Activated naive CD8-positive, alpha-beta T cell treated with anti-CD3 and anti-CD28 coated beads, Interleukin-2, amount 10 ng/mL, durations not matched to agents 7 days and 5 days (primary cell): ENCODE measurements at regions not wholly inside any gene's neighbourhood (a gene's known extent, or its start where the extent isn't known, plus 50 kb on each side); places are given as distances from the start of the nearest gene placed in this dataset.
"Not testable (repeated sequence)": the region's sequence is repeated elsewhere in the genome, so short reads cannot be mapped to it uniquely, and the experiment has no call there.

Experiments
- ATAC-seq: fragments of 150-1000 bp; cut with Tn5 transposase; one replicate; pipeline ENCODE4 v1.10.0; 2021; ENCODE audit warnings: low read depth, moderate library complexity
- POLR2A ChIA-PET: fragments of 350-600 bp; sonication (Branson Sonifier 250); formaldehyde crosslinking; loops from one replicate; lab custom pipeline; 2021; ENCODE audit warnings: antibody characterized with exemption; lab: Charles Lee
- DNase-seq: peaks from one replicate; pipeline ENCODE4 v3.0.0; 2021
- H3K27ac Mint-ChIP-seq: one replicate; pipeline ENCODE4 v1.8.0; 2022; ENCODE audit warnings: mild to moderate bottlenecking, mixed read lengths
- H3K27me3 Mint-ChIP-seq: one replicate; pipeline ENCODE4 v1.8.0; 2022; ENCODE audit warnings: mild to moderate bottlenecking, moderate library complexity, mixed read lengths
- H3K36me3 Mint-ChIP-seq: one replicate; pipeline ENCODE4 v1.8.0; 2021; ENCODE audit warnings: mild to moderate bottlenecking, mixed read lengths
- H3K4me1 Mint-ChIP-seq: one replicate; pipeline ENCODE4 v1.8.0; 2021; ENCODE audit warnings: mixed read lengths
- H3K4me3 Mint-ChIP-seq: one replicate; pipeline ENCODE4 v1.8.0; 2022; ENCODE audit warnings: mild to moderate bottlenecking, moderate library complexity, mixed read lengths
- H3K9me3 Mint-ChIP-seq: one replicate; pipeline ENCODE4 v1.8.0; 2021; ENCODE audit warnings: mixed read lengths

DNA sequence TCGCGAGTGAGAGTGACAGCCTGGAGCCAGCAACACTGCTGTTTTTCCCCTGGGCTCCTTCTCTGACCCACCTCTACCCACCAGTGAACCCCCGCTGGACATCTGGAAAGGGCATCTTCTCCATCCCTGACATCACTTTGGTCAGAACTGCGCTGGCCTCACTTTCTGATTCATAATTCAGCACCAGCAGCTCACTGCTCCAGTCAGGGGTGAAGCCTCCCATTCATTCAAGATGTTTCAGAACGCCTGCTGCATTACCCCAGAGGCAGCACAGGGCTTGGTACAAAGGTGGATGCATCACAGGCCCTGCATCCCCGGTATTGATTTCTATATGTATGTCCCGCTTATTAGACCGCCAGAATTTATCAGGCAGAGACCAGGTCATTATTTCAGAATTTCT is 182.8 kb upstream of the TSHZ3 start:
- Mint-ChIP-seq H3K4me3 (no peak overlapping the region), H3K9me3 (peaks cover 2% of the 10 kb centered on the region), H3K27me3 (no peaks in the 10 kb centered on the region), H3K36me3 (no peaks in the 10 kb centered on the region), H3K4me1 (no peaks in the 10 kb centered on the region), H3K27ac (no peak overlapping the region)
- DNase-seq (no peak), ATAC-seq (no peak)
- POLR2A ChIA-PET: no interaction called here

DNA sequence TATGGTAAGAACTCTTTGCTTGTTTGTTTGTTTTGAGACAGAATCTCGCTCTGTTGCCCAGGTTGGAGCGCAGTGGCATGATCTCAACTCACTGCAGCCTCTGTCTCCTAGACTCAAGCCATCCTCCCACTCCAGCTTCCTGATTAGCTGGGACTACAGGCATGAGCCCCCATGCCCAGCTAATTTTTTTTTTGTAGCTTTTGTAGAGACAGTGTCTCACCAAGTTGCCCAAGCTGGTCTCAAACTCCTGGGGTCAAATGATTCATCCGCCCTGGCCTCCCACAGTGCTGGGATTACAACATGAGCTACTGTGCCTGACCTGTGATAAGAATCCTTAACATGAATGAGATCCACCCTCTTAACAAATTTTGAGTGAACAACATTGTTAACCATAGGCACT is 183.9 kb upstream of the TSHZ3 start:
- H3K9me3 Mint-ChIP-seq: peaks cover 3% of the 10 kb centered on the region
- POLR2A ChIA-PET: no interaction called here
- H3K27ac Mint-ChIP-seq: no peak overlapping the region
- H3K4me1 Mint-ChIP-seq: no peaks in the 10 kb centered on the region
- DNase-seq: no peak
- no peaks in the 10 kb centered on the region for H3K27me3 Mint-ChIP-seq
- no peaks in the 10 kb centered on the region for H3K36me3 Mint-ChIP-seq
- ATAC-seq: no peak
- H3K4me3 Mint-ChIP-seq: no peak overlapping the region

DNA sequence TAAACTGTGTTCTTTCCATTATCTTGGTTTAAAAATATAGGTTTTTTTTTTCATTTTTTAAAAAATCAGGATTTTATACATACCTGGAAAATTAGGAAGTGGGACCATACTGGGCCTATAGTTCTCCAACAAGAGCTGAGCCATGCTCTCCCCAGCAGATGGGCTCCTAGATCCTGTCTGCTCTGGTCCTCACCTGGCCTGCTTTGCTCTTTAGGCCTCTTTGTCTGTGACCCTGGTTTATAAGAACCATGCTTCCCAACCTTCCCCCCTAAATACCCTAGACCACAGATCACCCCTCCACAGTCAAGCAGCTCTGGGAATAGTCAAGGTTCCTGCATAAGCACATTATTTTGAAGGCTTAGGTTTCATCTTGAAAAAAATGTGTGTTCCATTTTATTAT is 185.0 kb upstream of the TSHZ3 start:
- Mint-ChIP-seq H3K27ac (no peak overlapping the region), H3K9me3 (peaks cover 3% of the 10 kb centered on the region), H3K36me3 (no peaks in the 10 kb centered on the region), H3K4me3 (no peak overlapping the region), H3K4me1 (no peaks in the 10 kb centered on the region), H3K27me3 (no peaks in the 10 kb centered on the region)
- no peak for ATAC-seq
- DNase-seq: no peak
- POLR2A ChIA-PET: no interaction called here

DNA sequence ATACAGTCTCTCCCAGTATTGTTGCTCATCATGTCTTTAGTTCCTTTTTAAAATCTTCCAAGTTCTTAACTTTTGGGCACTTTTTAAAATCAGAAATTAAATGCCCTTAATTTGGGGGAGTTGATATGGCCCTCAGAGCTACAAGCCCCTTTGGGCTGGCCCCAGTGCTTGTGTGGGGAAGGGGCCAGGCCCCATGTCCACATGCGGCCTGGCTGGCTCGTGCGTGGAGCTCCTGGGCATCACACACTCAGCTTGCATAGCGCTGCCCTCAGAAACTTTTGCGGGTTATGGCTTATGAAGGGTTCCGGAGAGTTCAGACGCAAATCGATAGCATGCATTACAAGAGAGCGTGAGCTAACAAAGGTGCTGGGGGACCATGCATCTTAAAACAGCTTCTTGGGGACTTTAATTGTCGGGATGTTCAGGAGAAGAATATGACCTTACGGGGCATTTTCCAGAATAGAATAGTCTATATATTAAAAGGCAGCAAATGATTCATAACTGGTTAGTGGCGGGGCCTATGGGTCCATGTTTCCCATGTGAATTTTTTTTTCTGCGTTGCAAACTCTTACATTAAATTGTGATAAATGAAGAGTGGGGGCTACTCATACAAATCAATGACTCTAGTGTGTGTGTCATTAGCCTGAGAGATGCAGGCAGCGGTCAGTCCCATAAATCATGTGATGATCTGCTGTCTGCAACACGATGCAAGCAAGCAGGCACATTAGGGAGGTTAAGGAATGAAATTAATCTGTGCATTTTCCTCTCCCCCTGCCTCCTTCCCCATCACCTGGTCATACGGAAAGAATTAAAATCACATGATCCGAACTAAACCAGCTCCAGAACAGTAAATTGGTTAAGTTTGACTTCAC is 185.8 kb upstream of the TSHZ3 start:
- Mint-ChIP-seq H3K27me3 (no peaks in the 10 kb centered on the region), H3K4me3 (no peak overlapping the region), H3K36me3 (no peaks in the 10 kb centered on the region), H3K4me1 (no peaks in the 10 kb centered on the region), H3K27ac (no peak overlapping the region), H3K9me3 (peaks cover 3% of the 10 kb centered on the region)
- POLR2A ChIA-PET: no interaction called here
- no peak for ATAC-seq
- DNase-seq: no peak

DNA sequence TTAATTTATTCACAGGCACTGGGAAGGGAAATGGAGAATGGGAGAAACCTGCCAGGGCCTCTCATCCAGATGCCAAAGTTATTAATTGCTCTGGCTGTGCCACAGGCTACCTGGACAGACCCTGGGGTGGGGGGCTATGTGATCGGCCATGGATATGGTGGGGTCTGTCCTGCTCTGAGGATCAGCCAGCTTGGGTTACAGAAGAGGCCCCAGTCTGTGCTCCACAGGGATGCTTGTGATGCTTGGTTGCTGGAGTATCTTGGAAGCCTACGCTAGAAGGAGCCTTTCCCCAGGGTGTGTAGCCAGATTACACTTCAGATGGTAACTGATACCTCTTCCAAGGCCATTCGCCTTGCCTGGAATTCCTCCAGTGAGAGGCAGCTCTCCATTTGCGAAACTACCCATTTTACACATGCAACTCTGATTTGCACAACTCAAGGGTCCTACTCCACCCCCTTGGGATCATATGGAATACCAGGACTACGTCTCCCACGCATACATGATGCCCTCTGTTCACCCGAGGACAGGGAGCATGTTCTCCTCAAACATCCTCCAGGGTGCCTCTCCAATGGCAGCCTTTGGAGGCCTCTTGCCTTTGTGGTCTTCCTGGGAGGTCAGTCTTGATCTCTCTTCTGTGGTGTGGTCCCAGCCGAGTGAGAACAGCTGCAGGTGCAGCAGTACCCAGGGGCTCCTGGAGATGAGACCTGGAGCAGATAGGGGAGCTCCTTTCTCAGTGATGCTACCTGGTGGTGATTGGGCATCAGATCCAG is 186.6 kb upstream of the TSHZ3 start:
- Mint-ChIP-seq H3K4me1 (no peaks in the 10 kb centered on the region), H3K9me3 (peaks cover 3% of the 10 kb centered on the region), H3K27ac (no peak overlapping the region), H3K4me3 (no peak overlapping the region), H3K36me3 (no peaks in the 10 kb centered on the region), H3K27me3 (no peaks in the 10 kb centered on the region)
- ATAC-seq (no peak), DNase-seq (no peak)
- POLR2A ChIA-PET: no interaction called here

DNA sequence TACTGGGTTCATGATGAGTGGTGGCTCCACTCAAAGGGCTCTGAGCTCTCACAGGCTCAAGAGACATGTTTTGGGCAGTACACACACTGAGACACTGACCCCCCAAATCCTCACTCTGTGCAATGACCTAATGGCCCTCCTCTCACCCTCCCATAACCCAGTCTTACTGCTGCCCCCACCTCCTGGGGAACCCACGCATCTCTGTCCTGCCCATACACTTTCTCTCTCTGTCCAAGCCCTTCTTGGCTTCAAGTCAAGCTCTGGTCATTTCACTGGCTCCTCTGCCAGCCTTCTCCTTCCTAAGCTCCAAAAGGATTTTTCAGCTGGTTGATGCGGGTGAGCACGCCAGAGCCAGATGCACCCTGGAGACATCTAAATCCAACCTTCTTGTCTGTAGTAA is 187.9 kb upstream of the TSHZ3 start:
- POLR2A ChIA-PET: no interaction called here
- DNase-seq: no peak
- ATAC-seq: no peak
- H3K9me3 Mint-ChIP-seq: peaks cover 3% of the 10 kb centered on the region
- no peak overlapping the region for H3K27ac Mint-ChIP-seq
- H3K4me3 Mint-ChIP-seq: no peak overlapping the region
- H3K27me3 Mint-ChIP-seq: no peaks in the 10 kb centered on the region
- H3K4me1 Mint-ChIP-seq: no peaks in the 10 kb centered on the region
- H3K36me3 Mint-ChIP-seq: no peaks in the 10 kb centered on the region

DNA sequence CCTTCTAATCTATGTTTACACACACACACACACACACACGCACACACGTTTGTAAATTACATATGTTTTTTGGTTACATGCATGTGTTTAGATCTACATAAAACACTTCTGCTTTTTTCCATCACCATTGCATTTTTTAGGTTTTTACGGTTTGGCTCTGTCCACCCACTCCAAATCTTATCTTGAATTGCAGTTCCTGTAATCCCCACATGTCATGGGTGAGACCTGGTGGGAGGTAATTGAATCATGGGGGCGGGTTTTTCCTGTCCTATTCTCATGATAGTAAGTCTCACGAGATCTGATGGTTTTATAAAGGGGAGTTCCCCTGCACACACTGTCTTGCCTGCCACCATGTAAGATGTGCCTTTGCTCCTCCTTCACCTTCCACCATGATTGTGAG is 188.7 kb upstream of the TSHZ3 start:
- DNase-seq, H3K27ac Mint-ChIP-seq, H3K4me3 Mint-ChIP-seq, H3K4me1 Mint-ChIP-seq, ATAC-seq, H3K36me3 Mint-ChIP-seq, H3K27me3 Mint-ChIP-seq, H3K9me3 Mint-ChIP-seq, POLR2A ChIA-PET: not testable (repeated sequence)

DNA sequence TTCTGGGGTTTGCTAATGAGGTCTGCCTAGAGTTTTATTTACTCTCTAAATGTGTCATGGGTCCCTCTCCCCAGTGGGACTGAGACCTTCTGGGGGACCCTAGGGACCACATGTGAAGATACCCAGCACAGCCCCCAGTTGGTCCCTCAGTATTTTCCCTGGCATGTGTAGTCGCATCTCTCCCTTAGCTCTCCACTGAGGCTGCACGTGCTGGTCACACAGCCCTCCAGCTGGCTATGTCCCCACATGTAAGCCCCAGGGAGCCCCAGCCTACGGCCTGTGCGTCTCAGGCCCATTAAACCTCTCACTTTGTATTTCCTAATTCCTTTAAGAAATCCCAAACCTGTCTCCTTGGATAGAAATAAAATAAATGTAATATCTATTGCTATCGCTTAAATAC is 189.6 kb upstream of the TSHZ3 start:
- Mint-ChIP-seq H3K9me3 (peaks cover 3% of the 10 kb centered on the region), H3K27me3 (no peaks in the 10 kb centered on the region), H3K4me1 (no peaks in the 10 kb centered on the region), H3K4me3 (no peak overlapping the region), H3K36me3 (no peaks in the 10 kb centered on the region), H3K27ac (no peak overlapping the region)
- POLR2A ChIA-PET: interaction anchor here (0.5 kb wide), 1 partner anchor 1414 kb away, joined by 4 read pairs; no protein-coding TSS in a partner anchor
- ATAC-seq (no peak), DNase-seq (no peak)

DNA sequence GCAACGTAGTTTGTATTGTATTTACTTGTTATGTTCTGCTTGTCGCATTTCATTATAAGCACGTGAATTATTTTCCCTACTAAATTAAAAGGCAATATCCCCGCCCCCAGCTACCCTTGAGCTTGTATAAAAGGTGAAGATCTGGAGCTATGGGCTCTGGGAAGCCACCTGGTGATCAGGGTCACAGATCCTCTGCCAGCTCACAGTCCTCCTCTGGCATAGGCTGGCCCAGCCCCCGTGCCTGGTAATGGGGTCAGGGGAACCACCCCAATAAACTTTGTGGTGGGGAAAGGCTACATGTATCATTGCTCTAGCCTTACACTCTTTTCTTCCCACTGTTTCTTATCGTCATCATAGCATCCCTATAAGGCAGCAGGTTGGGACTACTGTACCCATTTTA is 190.2 kb upstream of the TSHZ3 start:
- H3K9me3 Mint-ChIP-seq: peaks cover 3% of the 10 kb centered on the region
- POLR2A ChIA-PET: interaction anchor here (0.5 kb wide), 1 partner anchor 1414 kb away, joined by 4 read pairs; no protein-coding TSS in a partner anchor

DNA sequence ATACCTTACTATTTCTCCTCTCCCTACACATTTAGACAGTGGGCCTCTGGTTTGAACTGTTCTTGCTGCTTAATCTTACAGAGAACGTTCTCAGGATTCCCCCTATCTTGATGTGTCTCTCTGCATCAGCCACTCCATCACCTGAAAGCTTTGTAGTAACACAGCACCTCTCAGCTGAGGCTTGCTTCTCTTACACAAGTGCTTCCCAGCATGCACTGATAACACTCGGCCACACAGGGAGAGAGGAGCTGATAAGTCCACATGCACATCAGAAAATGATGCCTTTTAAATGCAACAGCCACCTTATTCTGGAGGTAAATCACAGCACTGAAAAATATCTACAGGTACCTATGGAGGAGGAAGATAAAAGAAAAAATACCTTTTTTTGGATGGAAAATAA is 192.2 kb upstream of the TSHZ3 start:
- Mint-ChIP-seq H3K27ac (no peak overlapping the region), H3K4me3 (no peak overlapping the region), H3K9me3 (peaks cover 3% of the 10 kb centered on the region), H3K4me1 (no peaks in the 10 kb centered on the region), H3K27me3 (no peaks in the 10 kb centered on the region), H3K36me3 (no peaks in the 10 kb centered on the region)
- POLR2A ChIA-PET: no interaction called here
- DNase-seq (no peak), ATAC-seq (no peak)

More for the DNA sequence above, 190.2 kb upstream of the TSHZ3 start:
- Mint-ChIP-seq H3K4me3 (no peak overlapping the region), H3K27ac (no peak overlapping the region), H3K27me3 (no peaks in the 10 kb centered on the region), H3K36me3 (no peaks in the 10 kb centered on the region), H3K4me1 (no peaks in the 10 kb centered on the region)
- ATAC-seq (no peak), DNase-seq (no peak)

DNA sequence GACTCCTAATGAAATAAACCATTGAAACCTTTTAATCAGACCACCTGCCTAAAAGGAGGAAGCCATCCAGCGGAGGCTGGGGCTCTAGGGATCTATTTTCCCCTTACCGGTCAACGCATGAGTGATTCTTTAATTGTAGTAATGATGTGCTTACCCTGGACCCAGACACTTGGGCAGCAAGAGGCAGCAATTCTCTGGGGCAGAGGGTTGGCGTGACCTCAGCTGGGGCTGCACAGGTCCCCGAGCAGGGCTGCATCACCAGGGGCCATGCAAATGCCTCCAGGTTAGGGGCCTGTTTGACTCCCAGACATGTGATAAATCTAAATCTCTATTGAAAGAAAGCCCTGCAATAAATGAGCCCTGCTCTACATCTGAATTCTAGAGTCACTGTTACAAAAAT is 194.2 kb upstream of the TSHZ3 start:
- no peak for ATAC-seq

DNA sequence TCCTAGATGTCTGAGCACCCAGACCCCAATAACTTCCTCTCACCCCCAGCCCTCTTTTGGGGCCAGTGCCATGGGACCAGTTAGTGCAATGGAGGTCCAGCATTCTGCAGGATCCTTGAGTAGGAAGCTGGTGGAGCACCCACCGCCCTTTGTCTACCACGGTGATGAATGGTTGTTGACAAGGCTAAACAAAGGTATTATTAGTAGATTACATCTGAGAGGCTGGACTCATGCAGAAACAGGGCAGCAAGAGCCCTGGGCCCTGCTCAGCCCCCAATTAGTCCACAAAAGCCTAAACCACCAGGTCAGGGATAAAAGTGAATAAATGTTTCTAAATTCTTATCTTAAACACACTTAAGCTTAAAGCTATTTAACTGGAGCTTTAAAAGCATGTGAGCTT is 196.5 kb upstream of the TSHZ3 start:
- no peaks in the 10 kb centered on the region for H3K27me3 Mint-ChIP-seq
- no peak overlapping the region for H3K4me3 Mint-ChIP-seq
- H3K9me3 Mint-ChIP-seq: no peaks in the 10 kb centered on the region
- ATAC-seq: no peak
- POLR2A ChIA-PET: no interaction called here
- no peaks in the 10 kb centered on the region for H3K4me1 Mint-ChIP-seq
- no peak for DNase-seq
- no peak overlapping the region for H3K27ac Mint-ChIP-seq
- H3K36me3 Mint-ChIP-seq: no peaks in the 10 kb centered on the region

More for the DNA sequence above, 194.2 kb upstream of the TSHZ3 start:
- no peak for DNase-seq
- POLR2A ChIA-PET: no interaction called here
- Mint-ChIP-seq H3K9me3 (no peaks in the 10 kb centered on the region), H3K36me3 (no peaks in the 10 kb centered on the region), H3K4me3 (no peak overlapping the region), H3K27me3 (no peaks in the 10 kb centered on the region), H3K27ac (no peak overlapping the region), H3K4me1 (no peaks in the 10 kb centered on the region)

DNA sequence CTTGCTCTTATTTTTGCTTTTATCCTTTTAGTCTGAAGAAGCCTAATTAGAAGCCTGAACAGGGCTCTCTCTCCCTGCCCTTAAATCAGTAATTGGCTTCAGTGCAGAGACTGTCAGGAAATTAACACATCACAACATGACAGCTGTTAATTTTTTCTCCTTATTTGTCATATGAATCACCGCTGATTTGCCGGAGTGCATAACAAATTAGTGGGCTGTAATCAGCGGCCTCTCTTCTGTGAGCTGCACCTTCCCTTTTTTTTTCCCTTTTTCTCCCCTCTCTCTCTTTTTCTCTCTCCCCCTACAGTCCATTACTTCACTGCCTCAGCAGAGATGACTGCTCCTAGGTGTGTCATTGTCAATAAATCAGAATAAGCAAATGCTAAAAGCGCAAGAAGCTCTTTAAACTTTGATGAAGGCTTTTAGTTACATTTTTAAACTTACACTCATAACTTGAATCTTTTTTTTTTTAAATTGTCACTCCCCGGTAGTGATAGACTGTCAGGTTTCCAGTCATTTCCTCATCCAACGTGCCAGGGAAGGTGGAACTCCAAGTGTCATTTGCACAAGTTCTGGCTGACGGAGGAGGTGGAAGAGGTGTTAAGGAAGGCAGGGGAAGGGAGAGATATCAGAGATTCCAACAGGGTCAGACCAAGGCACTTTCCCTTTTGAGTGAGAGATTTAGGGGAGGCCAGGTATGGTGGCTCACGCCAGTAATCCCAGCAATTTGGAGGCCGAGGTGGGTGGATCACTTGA is 197.1 kb upstream of the TSHZ3 start:
- POLR2A ChIA-PET: no interaction called here
- Mint-ChIP-seq H3K36me3 (no peaks in the 10 kb centered on the region), H3K9me3 (no peaks in the 10 kb centered on the region), H3K4me1 (no peaks in the 10 kb centered on the region), H3K27me3 (no peaks in the 10 kb centered on the region), H3K27ac (no peak overlapping the region), H3K4me3 (no peak overlapping the region)
- ATAC-seq (no peak), DNase-seq (no peak)
